GM20000 (cell line): ENCODE measurements at regions not wholly inside any gene's neighbourhood (a gene's known extent, or its start where the extent isn't known, plus 50 kb on each side); places are given as distances from the start of the nearest gene placed in this dataset.

Source experiments
- DNase-seq: peaks from one replicate; pipeline ENCODE4 v3.0.0; 2012; ENCODE audit warnings: low spot score
- CTCF ChIP-seq: IDR thresholded peaks from 2 replicates; pipeline ENCODE4 v1.5.1; 2012; ENCODE audit warnings: mild to moderate bottlenecking, control low read depth; ENCODE audit errors: extremely low read depth, missing control alignments

- TF ChIP-seq CTCF = no peak
- DNase-seq = no peak
Observed at GRCh38 chr14:65938738-65939137, 526.2 kb downstream of the FUT8 start.

GRCh38 chr14:65939184-65939583 is 526.7 kb downstream of the FUT8 start:
- DNase-seq = no peak
- TF ChIP-seq CTCF = no peak

GRCh38 chr14:65940056-65940735 is 527.7 kb downstream of the FUT8 start:
- DNase-seq = peak; percentile 29
- TF ChIP-seq CTCF = no peak

DNA sequence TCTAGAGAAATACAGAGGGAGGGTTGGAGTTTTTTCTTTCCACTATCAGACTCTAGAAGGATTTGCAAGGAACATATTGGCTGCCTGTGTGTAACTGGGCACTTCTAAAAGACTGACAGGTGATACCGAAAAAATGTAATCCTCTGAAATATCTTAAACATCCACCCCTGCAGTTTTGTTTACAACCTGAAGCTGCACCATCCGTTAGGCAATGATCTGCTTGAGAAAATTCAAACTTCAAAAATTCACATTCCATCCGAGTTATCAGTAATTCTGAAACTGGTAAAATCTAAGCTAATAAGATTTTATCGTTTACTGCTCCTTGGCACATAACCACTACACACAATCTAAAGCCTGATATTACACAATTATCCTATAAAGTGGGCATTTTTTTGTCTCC is 528.6 kb downstream of the FUT8 start:
- no peak for DNase-seq
- no peak for TF ChIP-seq CTCF

- no peak for TF ChIP-seq CTCF
- no peak for DNase-seq
Observed at GRCh38 chr14:65943150-65943549, 530.6 kb downstream of the FUT8 start.

DNA sequence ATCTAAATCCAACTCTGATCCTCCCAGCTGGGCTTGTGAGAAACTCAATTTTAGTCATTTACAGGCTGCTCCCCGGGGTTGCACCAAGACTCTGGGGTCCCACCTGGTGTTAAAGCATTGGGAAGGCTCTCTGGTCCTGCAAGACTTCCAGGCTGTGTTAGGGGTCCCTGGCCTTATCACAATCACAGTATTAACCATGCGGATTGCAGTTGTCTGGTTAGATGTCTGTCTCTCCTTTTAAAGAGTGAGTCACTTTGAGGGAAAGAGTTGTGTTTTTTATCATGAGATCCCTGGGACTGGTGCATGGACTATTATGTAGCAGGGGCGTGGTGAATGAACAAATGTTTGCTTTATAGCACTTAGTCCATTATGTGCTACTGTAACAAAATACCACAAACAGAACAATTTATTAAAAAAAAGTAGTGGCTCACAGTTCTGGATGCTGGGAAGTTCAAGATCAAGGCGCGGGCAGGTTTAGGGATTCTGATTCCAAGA is 531.4 kb downstream of the FUT8 start:
- no peak for TF ChIP-seq CTCF

GRCh38 chr14:65945327-65945726 is 532.8 kb downstream of the FUT8 start:
- DNase-seq = no peak
- TF ChIP-seq CTCF = no peak

More for the DNA sequence above, 531.4 kb downstream of the FUT8 start:
- no peak for DNase-seq
